HG03558 (cell line): ENCODE measurements at regions not wholly inside any gene's neighbourhood (a gene's known extent, or its start where the extent isn't known, plus 50 kb on each side); places are given as distances from the start of the nearest gene placed in this dataset.

ENCODE experiments used
- ATAC-seq: cut with Tn5 transposase; IDR thresholded peaks from one replicate; pipeline ENCODE4 v1.9.1; 2021; ENCODE audit warnings: moderate number of reproducible peaks; ENCODE audit not compliant: unreplicated experiment; ENCODE audit errors: extremely low read depth

DNA sequence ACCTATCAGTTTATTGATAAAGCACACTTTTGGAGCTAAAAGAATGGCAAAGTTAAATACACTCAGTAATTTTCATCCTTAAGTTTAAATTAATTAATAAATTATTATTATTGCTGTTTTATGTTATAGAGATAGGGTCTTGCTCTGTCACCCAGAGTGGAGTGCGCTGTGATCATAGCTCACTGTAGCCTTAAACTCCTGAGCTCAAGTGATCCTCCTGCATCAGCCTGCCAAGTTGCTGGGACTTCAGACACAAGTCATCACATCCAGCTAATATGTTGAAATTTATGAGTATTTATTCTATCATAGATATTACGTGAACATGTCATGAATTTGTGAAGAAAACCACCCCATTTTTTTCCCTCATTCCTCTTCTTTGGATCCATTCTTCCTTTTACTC, 64.2 kb downstream of the GJA1 start:
- ATAC-seq = no peak

- no peak for ATAC-seq
Observed at GRCh38 chr6:121503589-121503991, 68.1 kb downstream of the GJA1 start.

DNA sequence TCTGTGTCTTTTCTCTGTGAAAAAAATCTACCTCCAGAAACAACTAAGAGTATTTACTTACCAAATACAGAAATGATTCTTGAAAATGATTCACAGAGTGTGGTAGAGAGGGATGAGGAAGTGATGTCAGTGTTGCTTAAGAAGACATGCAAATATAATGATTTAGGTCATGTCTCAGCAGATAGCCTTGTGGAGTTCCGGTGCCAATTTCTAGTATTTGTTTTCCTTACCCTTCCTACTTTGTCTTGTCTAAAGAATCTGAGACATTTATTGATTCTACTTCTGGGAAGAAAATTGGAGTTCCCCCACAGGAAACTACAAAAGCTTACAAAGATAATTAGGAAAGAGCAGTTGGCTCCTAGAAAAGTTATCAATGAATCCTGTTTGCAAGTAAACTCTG, 68.8 kb downstream of the GJA1 start:
- ATAC-seq = no peak

- no peak for ATAC-seq
Observed at GRCh38 chr6:121505284-121505683, 69.8 kb downstream of the GJA1 start.

DNA sequence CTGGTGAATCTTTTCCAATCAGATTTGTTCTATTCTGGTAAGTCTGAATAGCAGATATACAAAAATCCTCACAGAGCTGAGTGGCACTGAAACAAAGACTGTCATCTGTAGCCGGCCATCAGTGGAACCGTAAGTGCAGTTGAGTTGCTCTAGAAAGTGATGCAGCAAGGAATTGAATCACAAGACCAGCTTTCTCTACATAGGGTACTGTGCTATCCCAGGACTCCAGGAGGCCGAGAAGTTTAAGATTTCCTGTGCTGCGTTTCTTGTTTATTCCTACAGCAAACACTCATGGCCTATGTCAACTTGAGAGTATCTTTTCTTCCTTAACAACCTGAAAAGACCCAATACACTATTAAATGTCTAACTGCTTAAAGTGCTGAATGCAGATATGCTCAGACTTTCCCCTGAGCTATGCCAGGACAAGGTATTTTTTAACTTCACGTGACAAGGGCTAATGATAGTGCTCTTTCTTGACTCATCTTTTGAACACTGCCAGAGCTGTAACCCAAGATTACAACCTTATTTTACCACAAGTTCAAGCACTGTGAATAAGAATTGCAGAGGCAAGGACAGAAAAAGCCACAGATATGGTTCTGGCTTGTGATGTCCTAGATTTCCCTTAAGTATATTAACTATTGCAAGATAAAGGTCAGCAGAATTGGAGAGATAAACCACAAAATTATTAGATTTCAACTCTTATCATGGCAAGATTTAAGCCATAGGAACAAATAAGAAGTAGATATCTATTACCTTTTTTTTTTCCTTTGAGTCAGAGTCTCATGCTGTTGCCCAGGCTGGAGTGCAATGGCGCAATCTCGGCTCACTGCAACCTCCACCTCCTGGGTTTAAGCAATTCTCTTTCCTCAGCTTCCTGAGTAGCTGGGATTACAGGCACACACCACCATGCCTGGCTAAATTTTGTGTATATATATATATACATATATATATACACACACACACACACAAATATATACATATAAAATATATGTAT, 71.6 kb downstream of the GJA1 start:
- no peak for ATAC-seq

DNA sequence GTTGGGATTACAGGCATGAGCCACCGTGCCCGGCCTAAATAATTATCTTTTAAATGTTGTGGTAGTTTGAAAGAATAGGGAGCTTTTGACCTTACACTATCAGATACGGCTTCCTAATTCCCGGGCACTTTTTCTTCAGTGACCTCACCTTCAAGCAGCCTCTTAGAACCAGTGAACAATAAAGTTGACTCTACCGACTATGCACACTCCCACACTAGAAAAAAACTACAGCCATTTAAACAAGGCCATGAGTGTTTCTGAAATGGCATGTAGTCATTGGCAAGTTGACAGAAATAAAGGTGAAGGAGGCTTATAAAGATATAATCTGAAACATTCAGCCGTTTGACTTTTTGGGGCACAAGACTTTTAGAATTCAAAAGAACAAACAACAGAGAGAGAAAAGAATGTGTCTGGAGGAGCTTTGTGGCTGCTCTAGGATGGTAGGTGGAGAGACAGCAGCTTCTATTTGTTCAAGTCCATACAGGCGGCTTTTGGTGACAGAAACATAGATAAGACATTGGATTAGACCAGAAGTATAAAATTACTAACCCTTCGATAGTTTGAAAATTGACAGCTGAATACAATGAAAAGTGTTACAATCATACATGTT, 75.2 kb downstream of the GJA1 start:
- ATAC-seq = no peak

DNA sequence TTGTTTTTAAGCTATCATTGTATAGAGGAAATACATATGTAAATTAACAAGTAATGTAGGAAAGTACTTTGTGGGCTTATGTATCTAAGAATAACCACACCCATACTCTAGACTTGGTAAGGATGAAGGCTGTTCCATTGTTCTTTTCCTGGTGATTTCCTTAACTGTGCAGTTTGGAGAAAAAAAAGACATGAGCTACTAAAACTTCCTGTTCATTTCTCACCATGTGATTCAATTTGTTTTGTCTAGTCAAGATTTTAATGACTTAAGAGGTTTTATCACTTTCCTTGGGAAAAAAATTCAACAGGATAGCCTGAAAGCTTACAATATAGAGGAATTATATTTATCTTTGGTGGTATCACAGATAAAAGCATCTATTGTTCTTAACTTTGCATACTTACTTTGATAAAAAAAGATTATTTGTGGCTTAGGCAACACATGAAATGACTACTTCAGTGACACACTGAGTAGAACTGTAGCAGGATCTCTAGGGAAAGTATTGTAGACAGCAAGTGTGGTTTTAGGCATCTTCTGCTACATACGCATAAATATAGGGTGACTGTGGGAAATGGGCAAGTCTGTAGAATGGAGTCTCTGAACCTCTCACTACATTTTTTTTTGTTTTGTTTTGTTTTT, 80.3 kb downstream of the GJA1 start:
- no peak for ATAC-seq

DNA sequence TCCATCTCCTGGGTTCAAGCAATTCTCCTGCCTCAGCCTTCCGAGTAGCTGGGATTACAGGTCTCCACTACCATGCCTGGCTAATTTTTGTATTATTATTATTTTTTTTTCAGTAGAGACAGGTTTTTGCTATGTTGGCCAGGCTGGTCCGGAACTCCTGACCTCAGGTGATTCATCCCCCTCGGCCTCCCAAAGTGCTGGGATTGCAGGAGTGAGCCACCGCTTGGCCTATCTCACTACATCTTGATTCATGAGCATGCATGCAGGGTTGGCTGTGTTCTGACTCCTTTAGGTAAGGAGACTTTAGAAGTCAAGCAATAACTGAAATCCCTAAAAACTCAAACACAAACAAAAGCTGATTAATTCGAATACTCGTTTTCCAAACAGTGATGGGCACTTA, 80.9 kb downstream of the GJA1 start:
- no peak for ATAC-seq

- no peak for ATAC-seq
Observed at GRCh38 chr6:121520337-121521163, 85.1 kb downstream of the GJA1 start.

DNA sequence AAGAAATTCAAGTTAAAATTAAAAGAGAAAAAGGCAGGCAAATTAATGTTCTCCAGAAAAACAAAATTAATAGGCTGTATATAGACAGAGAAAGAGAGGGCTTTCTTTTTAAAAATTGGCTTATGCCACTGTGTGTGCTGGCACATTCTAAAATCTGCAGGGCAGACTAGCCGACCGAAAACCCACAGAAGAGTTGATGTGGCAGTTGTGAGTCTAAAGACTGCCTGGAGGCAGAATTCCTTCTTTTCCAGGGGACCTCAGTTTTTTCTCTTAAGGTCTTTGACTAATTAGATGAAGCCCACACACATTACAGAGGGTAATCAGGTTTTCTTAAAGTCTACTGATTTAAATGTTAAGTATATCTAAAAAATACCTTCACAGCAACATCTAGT, 85.7 kb downstream of the GJA1 start:
- no peak for ATAC-seq

DNA sequence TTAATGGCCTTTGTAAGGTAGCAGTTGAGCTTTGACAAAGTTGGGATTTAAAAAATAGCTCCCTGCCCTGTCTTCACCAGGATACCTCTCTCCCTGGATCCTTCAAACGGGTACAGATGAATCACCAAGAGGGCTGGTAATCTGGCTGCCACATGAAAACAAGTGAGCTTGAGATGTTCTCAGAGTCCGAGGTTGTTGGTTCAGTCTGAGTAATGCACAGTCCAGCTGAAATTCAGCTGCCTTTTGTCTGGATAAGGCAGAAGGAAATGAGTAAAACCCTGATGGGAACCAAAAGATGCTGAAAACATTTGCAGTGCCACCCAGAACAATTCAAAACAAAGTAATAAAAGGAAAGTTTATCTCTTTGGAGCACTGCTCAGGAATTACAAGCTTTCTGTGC, 86.8 kb downstream of the GJA1 start:
- ATAC-seq = no peak

- ATAC-seq = no peak
Observed at GRCh38 chr6:121522771-121523386, 87.4 kb downstream of the GJA1 start.

DNA sequence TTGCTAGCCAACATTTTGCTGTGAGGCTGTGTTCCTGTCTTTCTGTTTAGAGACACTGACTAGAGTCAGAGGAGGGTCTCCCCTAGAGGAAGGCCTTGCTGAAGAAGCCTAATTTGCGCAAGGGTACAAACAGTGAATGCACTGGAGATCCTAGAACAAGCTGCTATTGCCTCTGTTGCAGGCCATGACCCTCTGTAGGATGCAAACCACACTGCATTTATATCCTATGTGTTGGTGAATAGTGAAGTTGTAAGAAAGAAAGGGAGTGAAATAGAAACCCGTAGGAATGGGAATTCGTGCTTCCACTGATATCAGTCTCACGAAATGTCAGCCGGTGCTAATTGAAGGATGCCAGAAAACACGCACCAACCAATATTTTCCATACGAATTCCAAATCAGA, 88.2 kb downstream of the GJA1 start:
- ATAC-seq = no peak

DNA sequence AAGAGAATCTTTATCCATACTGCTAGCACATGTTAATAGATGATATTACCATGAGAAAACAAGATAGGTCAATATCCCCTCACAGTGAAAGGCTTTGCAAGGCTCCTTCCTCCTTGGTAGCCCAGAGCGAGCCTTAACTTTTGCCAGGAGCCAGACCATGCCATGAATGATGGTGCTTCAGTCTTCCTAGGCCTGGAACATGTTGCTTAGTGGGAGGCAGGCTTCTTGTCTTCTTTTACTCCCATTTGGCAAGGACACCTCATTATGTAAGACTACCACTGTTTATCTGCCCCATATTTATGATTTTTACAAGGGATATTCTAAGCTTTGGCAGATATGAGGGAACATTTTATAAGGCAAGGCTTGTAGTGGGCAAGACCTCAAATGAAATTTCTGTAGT, 90.8 kb downstream of the GJA1 start:
- no peak for ATAC-seq

DNA sequence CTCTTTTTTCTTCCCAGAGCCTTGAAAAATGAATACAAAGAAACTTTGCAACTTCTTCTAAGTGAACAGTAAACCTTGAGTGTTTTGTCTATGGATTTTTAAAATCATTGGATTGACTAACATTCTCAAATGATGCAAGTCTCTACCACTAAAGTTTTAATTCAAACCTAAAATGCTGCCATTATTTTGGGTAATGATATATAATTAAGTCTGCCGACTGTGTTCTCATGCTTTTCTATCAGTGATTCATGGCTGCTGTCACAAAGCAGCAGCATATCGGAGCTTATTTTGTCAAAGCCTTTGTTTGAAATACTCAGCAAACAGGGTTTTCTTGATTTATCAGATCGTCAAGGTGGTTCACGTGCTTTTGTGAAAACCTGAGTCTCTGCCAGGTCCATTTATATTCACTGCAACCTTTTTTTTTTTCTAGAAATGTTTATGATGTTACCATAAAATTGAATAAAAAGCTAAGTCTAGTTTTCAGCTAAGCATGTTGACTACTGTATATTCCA, 96.3 kb downstream of the GJA1 start:
- no peak for ATAC-seq

GRCh38 chr6:121533321-121533841, 97.9 kb downstream of the GJA1 start:
- no peak for ATAC-seq

DNA sequence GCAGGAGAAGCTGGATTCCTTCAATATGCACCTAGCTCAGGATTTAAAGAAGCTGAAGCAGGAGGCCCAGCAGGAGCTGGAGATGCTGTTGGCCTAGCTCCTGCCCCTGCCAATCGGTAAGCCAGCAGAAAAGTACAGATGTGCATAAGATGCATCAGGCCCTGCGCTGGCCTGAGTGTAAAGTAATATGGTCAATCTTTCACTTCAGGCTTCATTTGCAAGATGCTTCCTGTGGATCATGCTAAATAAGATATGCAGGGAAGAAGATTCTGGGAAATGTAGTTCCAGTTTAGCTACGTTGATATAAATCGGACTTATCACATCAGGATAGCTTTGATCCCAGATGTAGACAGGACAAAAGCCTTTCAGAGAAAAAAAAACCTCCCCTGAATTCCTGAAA, 100.3 kb downstream of the GJA1 start:
- ATAC-seq = no peak

- ATAC-seq = no peak
Observed at GRCh38 chr6:121536345-121536744, 100.9 kb downstream of the GJA1 start.

DNA sequence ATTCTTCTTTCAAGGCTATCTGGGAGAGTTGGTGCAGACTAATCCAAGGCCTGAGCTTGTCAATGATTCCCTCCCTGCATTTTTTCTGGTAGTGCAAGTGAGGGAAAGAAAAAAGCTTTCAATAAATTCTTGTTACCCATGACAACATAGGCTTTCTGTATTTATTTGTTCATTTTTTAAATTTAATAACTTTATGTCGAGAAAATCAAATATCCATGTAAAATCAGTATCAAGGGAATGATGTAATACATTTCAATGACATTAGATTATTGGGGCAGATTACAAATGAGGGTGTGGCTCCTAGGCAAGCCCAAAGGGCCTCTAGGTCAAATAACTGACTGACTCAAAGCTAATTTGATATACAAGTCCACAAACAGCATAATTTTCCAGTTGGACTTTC, 104.0 kb downstream of the GJA1 start:
- no peak for ATAC-seq

- no peak for ATAC-seq
Observed at GRCh38 chr6:121540210-121540609, 104.8 kb downstream of the GJA1 start.
